Neural cell (in vitro differentiated cells): ENCODE measurements at regions not wholly inside any gene's neighbourhood (a gene's known extent, or its start where the extent isn't known, plus 50 kb on each side); places are given as distances from the start of the nearest gene placed in this dataset.

Source experiments
- EP300 ChIP-seq: fragments of 450-650 bp; conservative IDR thresholded peaks from 2 replicates; pipeline ENCODE4 v1.6.1; 2014; ENCODE audit warnings: antibody characterized with exemption, mild to moderate bottlenecking, moderate library complexity; ENCODE audit not compliant: poor library complexity, severe bottlenecking
- EZH2 ChIP-seq: fragments of 200-600, 300-800 bp; shearing (Covaris generic), sonication (generic); IDR thresholded peaks from 2 replicates; pipeline ENCODE4 v1.6.1; 2014; ENCODE audit warnings: antibody characterized with exemption, low read length, borderline replicate concordance, mild to moderate bottlenecking; ENCODE audit not compliant: insufficient read depth, poor library complexity, severe bottlenecking
- MXI1 ChIP-seq: fragments of 450-650 bp; conservative IDR thresholded peaks from 2 replicates; pipeline ENCODE4 v1.6.1; 2014; ENCODE audit warnings: antibody characterized with exemption, mild to moderate bottlenecking; ENCODE audit not compliant: poor library complexity, severe bottlenecking
- POLR2AphosphoS5 ChIP-seq: IDR thresholded peaks from 2 replicates; pipeline ENCODE4 v1.6.1; 2012
- RAD21 ChIP-seq: fragments of 450-650 bp; conservative IDR thresholded peaks from 2 replicates; pipeline ENCODE4 v1.6.1; 2014; ENCODE audit warnings: antibody characterized with exemption, mild to moderate bottlenecking, moderate library complexity
- SMC3 ChIP-seq: fragments of 450-650 bp; conservative IDR thresholded peaks from 2 replicates; pipeline ENCODE4 v1.6.1; 2014; ENCODE audit warnings: antibody characterized with exemption, mild to moderate bottlenecking, moderate library complexity; ENCODE audit not compliant: poor library complexity
- TF ChIP-seq, protein P1 (sequence below): fragments of 450-650 bp; IDR thresholded peaks from 2 replicates; pipeline ENCODE4 v1.5.1; 2014; ENCODE audit warnings: antibody characterized with exemption, mild to moderate bottlenecking, moderate library complexity; ENCODE audit not compliant: poor library complexity, severe bottlenecking

DNA sequence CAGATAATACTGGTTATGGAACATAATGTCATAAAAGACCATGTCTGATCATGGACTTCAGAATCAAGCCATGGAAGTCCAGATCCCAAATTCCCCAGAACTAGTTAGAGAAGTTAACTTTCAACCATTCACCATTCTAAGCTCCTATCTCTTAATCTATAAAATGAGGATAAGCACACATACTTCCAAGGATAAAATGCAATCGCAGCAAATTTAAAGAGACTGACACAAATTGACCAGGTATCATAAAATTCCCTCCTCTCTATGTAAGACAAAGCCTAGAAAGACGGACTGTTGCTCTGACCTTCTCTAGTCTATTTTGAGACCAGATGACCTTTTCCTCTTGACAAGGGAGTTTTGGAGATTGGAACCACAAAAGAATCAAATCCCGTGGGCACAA lies 426.7 kb downstream of the PLPP3 start:
- TF ChIP-seq POLR2AphosphoS5 (no peak), EP300 (no peak), RAD21 (no peak), SMC3 (no peak), MXI1 (no peak), EZH2 (no peak)
- TF ChIP-seq, protein P1, sequence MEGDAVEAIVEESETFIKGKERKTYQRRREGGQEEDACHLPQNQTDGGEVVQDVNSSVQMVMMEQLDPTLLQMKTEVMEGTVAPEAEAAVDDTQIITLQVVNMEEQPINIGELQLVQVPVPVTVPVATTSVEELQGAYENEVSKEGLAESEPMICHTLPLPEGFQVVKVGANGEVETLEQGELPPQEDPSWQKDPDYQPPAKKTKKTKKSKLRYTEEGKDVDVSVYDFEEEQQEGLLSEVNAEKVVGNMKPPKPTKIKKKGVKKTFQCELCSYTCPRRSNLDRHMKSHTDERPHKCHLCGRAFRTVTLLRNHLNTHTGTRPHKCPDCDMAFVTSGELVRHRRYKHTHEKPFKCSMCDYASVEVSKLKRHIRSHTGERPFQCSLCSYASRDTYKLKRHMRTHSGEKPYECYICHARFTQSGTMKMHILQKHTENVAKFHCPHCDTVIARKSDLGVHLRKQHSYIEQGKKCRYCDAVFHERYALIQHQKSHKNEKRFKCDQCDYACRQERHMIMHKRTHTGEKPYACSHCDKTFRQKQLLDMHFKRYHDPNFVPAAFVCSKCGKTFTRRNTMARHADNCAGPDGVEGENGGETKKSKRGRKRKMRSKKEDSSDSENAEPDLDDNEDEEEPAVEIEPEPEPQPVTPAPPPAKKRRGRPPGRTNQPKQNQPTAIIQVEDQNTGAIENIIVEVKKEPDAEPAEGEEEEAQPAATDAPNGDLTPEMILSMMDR, result no peak
